Left forelimb (tissue), 1 donor: ENCODE measurements at regions not wholly inside any gene's neighbourhood (a gene's known extent, or its start where the extent isn't known, plus 50 kb on each side); places are given as distances from the start of the nearest gene placed in this dataset.

Experiments
- DNase-seq: peaks from one replicate; pipeline ENCODE4 v3.0.0-alpha.2; 2018; ENCODE audit warnings: low spot score

- DNase-seq: no peak
These were observed 265.1 kb upstream of the PSMD7 start for GRCh38 chr16:74031551-74031950.

- no peak for DNase-seq
These were observed 266.5 kb upstream of the PSMD7 start for GRCh38 chr16:74030000-74030706.

- DNase-seq: no peak
These were observed 267.4 kb upstream of the PSMD7 start for GRCh38 chr16:74029115-74029792.

DNA sequence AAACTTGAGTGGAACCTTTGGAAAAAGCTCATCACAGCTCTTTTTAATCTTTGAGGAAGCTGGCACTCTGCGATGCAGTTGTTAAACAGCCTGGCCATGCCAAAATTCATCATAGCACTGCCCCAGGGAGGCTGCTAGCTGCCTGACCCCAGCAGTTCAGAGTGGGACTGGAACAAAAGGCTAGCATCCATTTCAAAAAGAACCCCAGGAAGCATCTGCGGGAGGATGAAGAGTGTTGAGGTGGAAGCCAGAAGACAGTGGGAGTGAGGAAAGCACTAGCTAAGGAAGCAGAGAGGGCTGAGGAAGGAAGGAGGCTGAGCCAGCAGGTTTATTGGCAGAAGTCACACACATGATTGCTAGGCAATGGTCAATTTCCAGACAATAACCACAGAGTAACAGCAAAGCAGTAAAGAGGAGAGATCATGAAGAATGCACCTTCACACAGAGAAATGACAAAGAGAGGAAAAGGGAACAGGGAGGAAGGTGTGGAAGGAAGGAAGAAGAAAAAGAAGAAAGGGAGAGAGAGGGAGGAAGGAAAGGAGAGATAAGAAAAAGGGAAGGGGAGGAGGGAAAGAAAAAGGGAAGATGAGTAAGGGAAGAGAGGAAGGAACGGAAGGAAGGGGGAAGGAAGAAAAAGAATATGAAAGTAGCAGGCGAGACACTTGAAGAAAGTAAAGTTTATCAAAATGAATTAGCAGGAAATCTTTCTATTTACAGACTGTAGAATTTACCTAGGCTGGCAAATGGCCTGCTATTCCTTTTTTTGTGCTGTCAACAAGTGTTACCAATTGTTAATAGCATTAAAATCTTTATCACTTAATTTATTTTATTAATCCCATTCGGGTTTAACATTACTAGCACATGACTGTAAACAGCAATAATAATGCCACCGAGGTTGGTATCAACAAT, 270.0 kb upstream of the PSMD7 start:
- no peak for DNase-seq

DNA sequence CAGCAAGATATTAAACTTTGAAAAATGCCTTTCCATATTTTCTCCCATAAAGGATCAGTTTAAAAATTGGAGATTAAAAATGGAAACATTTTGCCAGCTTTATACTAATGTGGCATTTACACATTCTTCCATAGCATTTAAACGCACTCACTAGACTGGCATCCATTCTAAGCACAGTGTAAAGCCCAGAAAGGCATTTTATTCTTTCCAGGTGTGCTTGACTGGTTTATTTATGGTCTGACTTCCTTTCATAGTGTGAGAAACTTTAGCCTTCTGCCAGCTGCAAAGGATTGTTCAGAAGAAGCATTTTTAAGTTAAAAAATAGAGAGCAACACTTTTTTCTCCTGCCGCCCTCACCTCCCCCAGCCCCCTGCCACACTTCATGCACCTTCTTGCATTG, 271.7 kb upstream of the PSMD7 start:
- no peak for DNase-seq

GRCh38 chr16:74020095-74020670, 276.4 kb upstream of the PSMD7 start:
- no peak for DNase-seq

- no peak for DNase-seq
These were observed 277.0 kb upstream of the PSMD7 start for GRCh38 chr16:74019612-74020011.

GRCh38 chr16:74015953-74016352, 280.7 kb upstream of the PSMD7 start:
- DNase-seq: no peak

DNA sequence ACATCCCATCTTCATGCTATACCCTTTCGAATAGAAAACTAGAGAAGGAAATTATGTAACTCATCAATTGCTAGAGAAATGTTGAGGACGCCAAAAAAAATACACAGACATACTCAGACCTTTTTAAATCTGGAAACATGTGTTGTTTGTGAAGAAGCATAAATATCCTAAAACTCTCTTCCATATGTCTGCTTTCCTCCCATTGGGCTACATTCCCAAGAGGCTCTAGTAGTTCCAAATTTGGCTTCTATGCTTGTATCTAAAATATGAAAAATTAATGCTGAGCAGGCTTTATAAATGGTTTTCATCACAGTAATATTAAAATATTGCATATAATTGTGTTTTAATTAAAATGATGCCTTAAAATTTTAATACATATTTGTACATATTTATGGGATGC, 297.9 kb upstream of the PSMD7 start:
- DNase-seq: no peak

DNA sequence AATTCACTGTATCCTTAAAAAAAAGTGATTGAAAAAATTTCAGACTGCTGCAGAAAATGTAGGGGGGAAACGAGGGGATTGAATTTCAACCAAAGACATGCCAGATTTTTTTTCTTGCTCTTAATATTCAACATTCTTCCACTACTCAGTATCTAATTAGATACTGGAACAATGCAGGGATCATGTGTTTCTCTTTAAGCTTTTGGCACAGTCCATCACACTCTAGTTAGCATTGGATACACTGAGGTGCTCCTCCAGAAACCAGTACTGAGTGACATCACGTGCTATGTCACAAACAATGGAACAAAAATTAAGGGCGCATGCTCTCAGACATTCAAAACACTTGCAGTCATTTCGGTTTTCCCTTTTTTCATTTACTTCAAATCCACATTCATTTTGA, 298.6 kb upstream of the PSMD7 start:
- DNase-seq: no peak

DNA sequence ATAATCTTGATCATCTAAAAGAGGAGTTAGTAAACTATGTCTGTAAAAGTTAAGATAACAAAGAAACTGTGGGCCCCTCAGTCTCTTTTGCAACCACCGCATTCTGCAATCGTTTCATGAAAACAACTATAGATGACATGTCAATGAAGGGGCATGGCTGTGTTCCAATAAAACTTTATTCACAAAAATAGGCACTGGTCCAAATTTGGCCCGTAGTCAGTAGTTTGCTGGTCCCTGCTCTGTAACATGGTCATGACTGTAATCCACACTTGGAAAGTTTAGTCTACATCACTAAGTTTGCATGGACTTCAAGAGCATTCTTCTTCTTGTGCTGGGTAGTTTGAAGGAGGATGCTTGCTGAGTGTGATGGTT, 299.3 kb upstream of the PSMD7 start:
- DNase-seq: no peak

- DNase-seq: no peak
These were observed 299.8 kb upstream of the PSMD7 start for GRCh38 chr16:73996624-73997339.

DNA sequence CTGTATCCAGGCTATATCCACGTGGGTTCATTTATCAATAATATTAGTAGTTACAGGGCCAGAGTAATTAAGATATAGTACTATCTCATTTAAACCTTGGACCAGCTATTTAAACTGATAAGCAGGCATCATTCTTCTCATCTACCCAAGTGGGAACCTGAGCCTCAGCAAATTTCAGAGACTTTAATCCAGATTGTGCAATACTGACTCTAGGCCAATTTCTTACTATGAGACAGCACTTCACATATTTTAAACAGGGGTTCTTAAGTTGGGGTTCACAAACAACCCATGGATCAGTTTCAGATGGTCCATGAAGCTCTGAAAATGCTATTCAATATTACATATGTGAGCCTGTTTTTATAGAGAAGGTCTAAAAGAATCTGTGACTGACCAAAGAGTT, 302.7 kb upstream of the PSMD7 start:
- DNase-seq: no peak

GRCh38 chr16:73978407-73978784, 318.2 kb upstream of the PSMD7 start:
- DNase-seq: no peak

DNA sequence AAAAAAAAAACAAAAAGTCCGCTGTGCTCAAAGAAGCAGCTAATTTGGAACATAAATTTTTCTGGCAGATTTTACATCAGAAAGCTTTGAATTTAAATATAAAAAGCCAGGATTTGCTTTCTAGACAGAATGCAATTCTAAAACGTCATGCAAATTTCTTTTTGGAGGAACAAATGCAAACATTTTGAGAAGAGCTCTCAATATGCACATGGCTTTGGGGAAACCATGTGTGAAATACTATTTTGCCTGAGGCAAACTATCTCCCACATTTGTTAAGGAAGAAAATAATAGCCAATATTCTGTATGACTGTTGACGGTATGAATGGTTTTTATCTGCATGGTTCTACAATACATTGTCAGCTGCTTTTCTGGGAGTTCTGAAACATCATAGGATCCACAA, 320.0 kb upstream of the PSMD7 start:
- no peak for DNase-seq

DNA sequence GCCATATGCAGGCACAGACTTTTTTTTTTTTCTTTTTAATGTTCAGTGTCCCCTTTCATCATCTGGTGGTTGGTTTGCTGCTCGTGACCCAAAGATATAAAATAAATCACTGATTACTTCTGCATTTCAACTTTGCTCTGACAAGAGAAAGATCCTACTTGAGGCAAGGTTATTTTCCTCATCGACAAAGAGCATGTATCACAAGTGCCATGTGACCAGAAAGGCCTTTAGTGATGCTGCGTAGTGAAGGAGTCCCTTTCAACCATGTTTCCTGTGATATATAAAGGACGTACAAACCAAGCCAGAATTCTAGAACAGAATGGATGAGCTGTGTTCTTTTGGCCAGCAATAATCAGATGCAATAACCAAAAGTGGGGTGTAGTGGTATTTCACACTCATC, 323.4 kb upstream of the PSMD7 start:
- no peak for DNase-seq

DNA sequence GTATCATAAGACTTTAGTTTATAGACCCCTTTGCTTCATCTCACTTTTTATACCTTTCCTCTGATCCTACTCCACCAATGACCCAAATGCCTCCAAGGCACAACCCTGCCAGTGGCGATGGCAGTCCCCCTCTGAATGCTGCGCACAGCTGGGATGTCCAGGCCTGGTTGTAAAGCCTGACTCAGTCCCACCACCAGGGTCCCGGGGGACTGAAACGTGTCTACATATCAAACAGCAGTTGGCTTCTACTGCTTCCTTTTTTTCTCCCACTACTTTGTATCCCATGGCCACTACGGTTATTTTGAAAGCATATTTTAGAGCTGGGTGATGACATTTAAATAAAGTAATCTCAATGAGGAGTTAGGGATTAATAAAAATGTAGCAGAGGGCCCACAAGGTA, 329.8 kb upstream of the PSMD7 start:
- DNase-seq: no peak

DNA sequence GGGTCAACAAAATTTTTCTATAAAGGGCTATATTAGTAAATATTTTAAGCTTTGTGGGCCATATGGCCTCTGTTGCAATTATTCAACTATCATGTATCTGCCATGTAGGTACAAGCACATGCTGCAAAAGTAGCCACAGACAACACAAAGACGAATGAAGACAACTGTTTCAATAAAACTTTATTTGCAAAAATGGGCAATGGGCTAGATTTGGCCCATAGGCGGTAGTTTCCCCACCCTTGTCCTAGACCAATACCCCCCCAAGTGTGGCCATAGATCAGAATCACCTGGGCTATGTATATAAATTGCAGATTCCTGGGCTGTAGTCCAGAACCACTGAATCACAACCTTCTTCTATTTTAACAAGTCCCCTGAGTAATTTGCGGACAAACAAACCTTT, 331.0 kb upstream of the PSMD7 start:
- no peak for DNase-seq

DNA sequence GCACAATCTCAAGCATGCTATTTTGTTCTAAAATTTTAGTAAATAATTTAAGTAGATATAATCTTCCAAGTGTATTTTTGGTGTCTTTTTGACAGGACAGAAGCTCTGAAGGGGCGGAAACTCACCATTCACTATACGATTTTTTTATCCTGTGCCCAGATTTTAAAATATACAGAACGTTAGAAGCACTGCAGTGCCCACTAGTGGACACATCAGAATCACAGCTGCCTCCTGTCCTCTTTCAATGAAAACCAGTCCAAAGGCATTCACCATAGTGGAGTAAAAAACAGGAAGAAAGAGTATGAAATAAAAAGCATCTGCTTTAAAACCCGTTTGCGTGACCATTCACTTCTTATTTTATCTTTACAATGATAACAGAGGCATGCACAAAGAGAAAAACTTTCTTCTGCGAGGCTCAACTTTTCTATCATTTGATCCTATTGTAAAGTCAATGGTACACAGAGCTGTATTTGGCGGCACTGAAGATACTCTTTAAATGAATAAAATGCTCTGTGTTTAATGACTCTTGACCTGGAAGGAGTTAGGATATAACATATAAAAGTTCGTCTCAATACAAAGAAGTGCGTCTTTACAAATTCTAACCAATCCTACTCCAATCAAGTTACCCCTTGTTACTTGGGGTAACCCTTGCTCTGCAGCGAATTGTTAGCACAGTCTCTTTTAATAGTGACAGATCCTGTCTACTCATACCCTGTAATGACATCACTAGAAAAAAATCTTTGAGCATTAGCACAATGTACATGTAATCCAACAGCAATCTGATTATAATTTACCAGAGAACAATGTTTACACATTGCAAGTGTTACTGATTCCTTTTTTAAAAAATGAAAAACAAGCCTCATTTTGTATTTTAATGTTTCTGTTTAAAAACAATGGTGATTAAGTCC, 339.8 kb upstream of the PSMD7 start:
- DNase-seq: no peak

DNA sequence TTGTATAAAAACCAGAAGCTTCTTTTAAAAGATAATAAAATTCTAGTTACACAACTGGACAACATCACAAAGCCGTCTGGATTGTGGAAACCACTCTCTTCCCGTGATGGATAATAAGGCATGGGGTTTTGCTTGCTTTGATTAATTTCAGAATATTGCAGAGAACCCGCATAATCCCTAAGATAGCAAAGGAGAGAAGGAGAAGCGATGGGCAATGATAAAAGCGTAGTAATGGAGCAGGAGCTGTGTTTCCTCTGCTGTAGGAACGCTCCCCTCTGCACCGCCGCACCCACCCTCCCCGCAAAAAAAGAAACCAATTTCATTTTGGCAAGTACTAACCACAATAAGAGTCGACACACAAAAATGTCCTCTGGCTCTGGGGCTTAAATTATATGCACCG, 340.9 kb upstream of the PSMD7 start:
- DNase-seq: no peak

GRCh38 chr16:73955255-73955654, 341.4 kb upstream of the PSMD7 start:
- no peak for DNase-seq
